ENCODE measurements at regions not wholly inside any gene's neighbourhood (a gene's known extent, or its start where the extent isn't known, plus 50 kb on each side); places are given as distances from the start of the nearest gene placed in this dataset.

DNA sequence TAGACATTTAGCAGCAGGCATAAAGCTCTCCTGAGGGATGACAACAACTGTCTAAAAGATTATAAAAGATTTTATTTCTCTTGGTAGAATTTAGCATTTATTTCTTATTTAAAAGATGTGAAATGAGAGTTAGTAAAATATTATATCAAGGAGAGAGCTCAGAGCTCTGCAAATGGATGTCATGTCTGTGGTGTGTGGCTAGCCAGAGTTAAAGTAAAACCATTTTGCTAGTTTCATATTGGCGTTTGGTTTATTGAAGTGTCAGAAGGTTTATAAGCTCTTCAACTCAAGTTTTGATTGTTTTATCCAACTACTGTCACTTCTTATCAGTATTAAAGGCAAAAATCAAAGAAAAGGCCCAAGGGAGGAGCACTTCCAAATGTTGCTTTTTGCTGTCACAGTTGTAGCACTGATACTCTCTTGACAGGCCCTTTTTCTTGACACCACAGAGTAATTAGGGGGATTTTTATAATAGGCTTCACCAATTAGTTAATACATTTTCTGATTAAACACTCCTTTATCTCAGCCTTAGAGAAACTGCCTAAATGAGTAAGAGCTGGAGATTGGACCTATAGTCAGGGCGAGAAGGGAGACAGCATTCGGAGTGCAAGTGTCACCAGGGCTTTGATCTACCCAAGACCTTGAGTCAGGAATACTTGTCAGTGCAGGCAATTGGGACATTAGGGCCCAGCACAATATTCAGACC lies 233.9 kb downstream of the PTBP2 start:
- ChIA-PET POLR2A (no interaction called here), CTCF (no interaction called here)
- DNase-seq (ENCODE audit: extremely low spot score) = no peak
- TF ChIP-seq FOXK2 (IDR thresholded peaks at IDR 0.05) (no peak), CTBP1 (IDR thresholded peaks at IDR 0.05; ENCODE audit: borderline replicate concordance) (no peak), LEF1 (IDR thresholded peaks at IDR 0.05; ENCODE audit: borderline replicate concordance) (no peak), BHLHE40 (IDR thresholded peaks at IDR 0.05; ENCODE audit: borderline replicate concordance) (no peak)

DNA sequence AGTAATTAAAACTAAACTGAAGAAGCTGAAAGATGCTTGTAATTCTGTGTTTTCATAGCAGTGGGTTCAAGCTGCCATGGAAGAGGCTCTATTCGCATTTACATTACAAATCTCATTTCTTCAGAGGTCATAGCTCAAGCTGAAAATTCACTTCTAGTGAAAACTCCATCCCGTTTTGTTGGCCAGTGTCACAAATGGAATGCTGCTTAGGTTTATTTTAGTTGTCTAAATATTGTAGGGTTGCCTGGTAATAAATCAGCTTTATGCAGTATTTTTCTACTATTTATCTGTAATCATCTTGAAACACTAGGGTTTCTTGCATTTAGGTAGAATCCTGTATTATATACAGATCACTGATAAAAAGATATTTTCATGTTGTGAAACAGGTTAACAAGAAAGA lies 240.6 kb downstream of the PTBP2 start:
- no peak for TF ChIP-seq LEF1 (IDR thresholded peaks at IDR 0.05; ENCODE audit: borderline replicate concordance)
- no peak for TF ChIP-seq SP1 (IDR thresholded peaks at IDR 0.05)
- TF ChIP-seq ZNF384 (IDR thresholded peaks at IDR 0.05) = no peak
- no peak for TF ChIP-seq L3MBTL2 (conservative IDR thresholded peaks at IDR 0.05)
- TF ChIP-seq, protein P1, sequence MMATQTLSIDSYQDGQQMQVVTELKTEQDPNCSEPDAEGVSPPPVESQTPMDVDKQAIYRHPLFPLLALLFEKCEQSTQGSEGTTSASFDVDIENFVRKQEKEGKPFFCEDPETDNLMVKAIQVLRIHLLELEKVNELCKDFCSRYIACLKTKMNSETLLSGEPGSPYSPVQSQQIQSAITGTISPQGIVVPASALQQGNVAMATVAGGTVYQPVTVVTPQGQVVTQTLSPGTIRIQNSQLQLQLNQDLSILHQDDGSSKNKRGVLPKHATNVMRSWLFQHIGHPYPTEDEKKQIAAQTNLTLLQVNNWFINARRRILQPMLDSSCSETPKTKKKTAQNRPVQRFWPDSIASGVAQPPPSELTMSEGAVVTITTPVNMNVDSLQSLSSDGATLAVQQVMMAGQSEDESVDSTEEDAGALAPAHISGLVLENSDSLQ (IDR thresholded peaks at IDR 0.05) = no peak
- ChIA-PET CTCF (no interaction called here), POLR2A (no interaction called here)
- no peak for DNase-seq (ENCODE audit: extremely low spot score)

DNA sequence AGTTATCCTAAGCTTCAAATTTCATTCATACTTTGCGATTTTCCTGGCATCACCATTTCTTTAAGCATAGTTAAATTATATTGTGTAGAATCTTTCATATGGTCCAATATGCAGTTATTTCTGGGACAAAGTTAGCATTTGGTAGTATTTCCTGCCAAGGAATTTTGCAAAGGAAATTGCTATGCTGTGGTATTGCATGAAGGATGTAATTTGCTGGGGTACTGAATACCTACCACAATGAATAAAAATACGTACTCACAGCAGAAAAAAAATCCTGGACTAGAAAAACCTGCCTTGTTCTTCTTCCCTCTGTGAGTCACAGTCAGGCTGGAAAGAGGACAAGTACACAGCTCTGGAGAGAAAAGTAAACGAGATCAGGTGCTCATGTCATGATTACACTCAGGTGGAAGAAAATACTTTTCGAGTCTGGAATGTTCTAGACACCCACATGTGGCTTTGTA lies 241.2 kb downstream of the PTBP2 start:
- CTCF ChIA-PET = no interaction called here
- DNase-seq (ENCODE audit: extremely low spot score) = no peak

DNA sequence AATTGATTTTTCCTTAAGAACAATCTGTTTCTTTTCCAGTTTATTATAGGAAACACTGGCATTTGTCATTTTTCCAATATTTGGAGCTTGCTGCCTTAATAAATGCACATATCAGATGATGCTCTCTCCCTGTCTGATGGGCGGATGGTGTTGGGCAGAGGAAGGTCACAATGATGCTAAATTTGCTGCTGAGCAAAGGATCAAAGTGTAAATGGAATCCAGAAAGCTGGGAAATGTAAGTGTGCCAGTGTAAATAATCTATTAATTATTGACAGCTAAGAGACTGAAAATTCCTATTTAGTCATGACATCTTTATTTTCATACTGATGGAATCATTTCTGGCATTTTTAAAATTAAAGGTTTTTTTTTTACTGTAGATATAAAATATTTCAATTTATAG lies 243.2 kb downstream of the PTBP2 start:
- ChIA-PET CTCF (no interaction called here), POLR2A (no interaction called here)
- no peak for TF ChIP-seq HDGF (IDR thresholded peaks at IDR 0.05; ENCODE audit: borderline replicate concordance)
- no peak for TF ChIP-seq SUZ12 (IDR thresholded peaks at IDR 0.05)
- TF ChIP-seq FOXM1 (IDR thresholded peaks at IDR 0.05; ENCODE audit: borderline replicate concordance) = no peak
- TF ChIP-seq FOXK2 (IDR thresholded peaks at IDR 0.05) = no peak
- DNase-seq (ENCODE audit: extremely low spot score) = no peak

More for the DNA sequence above, 241.2 kb downstream of the PTBP2 start:
- POLR2A ChIA-PET = no interaction called here
- TF ChIP-seq NFRKB (IDR thresholded peaks at IDR 0.05) (no peak), SUZ12 (IDR thresholded peaks at IDR 0.05) (no peak), TARDBP (IDR thresholded peaks at IDR 0.05) (no peak), ZNF384 (IDR thresholded peaks at IDR 0.05) (no peak), ELF4 (IDR thresholded peaks at IDR 0.05) (no peak), ARNT (IDR thresholded peaks at IDR 0.05) (no peak), BHLHE40 (IDR thresholded peaks at IDR 0.05; ENCODE audit: borderline replicate concordance) (no peak), L3MBTL2 (conservative IDR thresholded peaks at IDR 0.05) (no peak), FOXM1 (IDR thresholded peaks at IDR 0.05; ENCODE audit: borderline replicate concordance) (no peak), HDGF (IDR thresholded peaks at IDR 0.05; ENCODE audit: borderline replicate concordance) (no peak), CTBP1 (IDR thresholded peaks at IDR 0.05; ENCODE audit: borderline replicate concordance) (no peak), FOXK2 (IDR thresholded peaks at IDR 0.05) (no peak), FOXA1 (IDR thresholded peaks at IDR 0.05) (no peak), SP1 (IDR thresholded peaks at IDR 0.05) (no peak), LEF1 (IDR thresholded peaks at IDR 0.05; ENCODE audit: borderline replicate concordance) (no peak)
- TF ChIP-seq, protein P1 (IDR thresholded peaks at IDR 0.05) = no peak

- DNase-seq (ENCODE audit: extremely low spot score) = peak; percentile 77
- ChIA-PET CTCF (no interaction called here), POLR2A (no interaction called here)
- peak; percentile 90 for TF ChIP-seq ZNF384 (IDR thresholded peaks at IDR 0.05)
- no peak for TF ChIP-seq SP1 (IDR thresholded peaks at IDR 0.05)
- TF ChIP-seq BHLHE40 (IDR thresholded peaks at IDR 0.05; ENCODE audit: borderline replicate concordance) = no peak
Measured at GRCh38 chr1:96966536-96967138, 245.1 kb downstream of the PTBP2 start.

DNA sequence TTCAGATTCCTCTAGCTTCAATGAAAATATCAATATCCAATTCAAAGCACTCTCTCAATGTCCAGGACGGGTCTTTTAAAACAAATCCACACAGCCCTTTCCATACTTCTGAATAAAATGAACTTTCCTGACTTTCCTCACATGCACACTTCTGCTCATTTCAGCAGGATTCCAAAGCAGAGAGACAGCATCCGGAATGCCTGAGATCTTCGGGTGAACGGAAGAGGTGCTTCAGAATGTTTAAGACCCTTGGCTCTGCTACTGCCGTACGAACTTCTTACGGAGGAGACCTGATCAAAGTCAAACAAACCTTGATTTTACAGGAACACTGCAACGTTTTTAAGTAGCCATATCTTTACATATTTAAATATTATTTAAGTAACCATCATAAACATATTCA lies 245.7 kb downstream of the PTBP2 start:
- ChIA-PET CTCF (no interaction called here), POLR2A (no interaction called here)
- TF ChIP-seq TARDBP (IDR thresholded peaks at IDR 0.05) = no peak
- TF ChIP-seq L3MBTL2 (conservative IDR thresholded peaks at IDR 0.05) = no peak
- TF ChIP-seq, protein P1 (IDR thresholded peaks at IDR 0.05) = no peak
- no peak for TF ChIP-seq LEF1 (IDR thresholded peaks at IDR 0.05; ENCODE audit: borderline replicate concordance)
- no peak for TF ChIP-seq BHLHE40 (IDR thresholded peaks at IDR 0.05; ENCODE audit: borderline replicate concordance)
- TF ChIP-seq SP1 (IDR thresholded peaks at IDR 0.05) = no peak
- TF ChIP-seq ELF4 (IDR thresholded peaks at IDR 0.05) = no peak
- TF ChIP-seq CTBP1 (IDR thresholded peaks at IDR 0.05; ENCODE audit: borderline replicate concordance) = no peak
- TF ChIP-seq ZNF384 (IDR thresholded peaks at IDR 0.05) = no peak
- TF ChIP-seq ARNT (IDR thresholded peaks at IDR 0.05) = no peak
- TF ChIP-seq FOXM1 (IDR thresholded peaks at IDR 0.05; ENCODE audit: borderline replicate concordance) = no peak
- TF ChIP-seq SUZ12 (IDR thresholded peaks at IDR 0.05) = no peak
- DNase-seq (ENCODE audit: extremely low spot score) = no peak

GRCh38 chr1:96968541-96968940 lies 247.0 kb downstream of the PTBP2 start:
- TF ChIP-seq L3MBTL2 (conservative IDR thresholded peaks at IDR 0.05) = no peak
- DNase-seq (ENCODE audit: extremely low spot score) = no peak
- ChIA-PET CTCF (no interaction called here), POLR2A (no interaction called here)
